ENCODE measurements at regions not wholly inside any gene's neighbourhood (a gene's known extent, or its start where the extent isn't known, plus 50 kb on each side); places are given as distances from the start of the nearest gene placed in this dataset.
"Not testable (repeated sequence)": the region's sequence is repeated elsewhere in the genome, so short reads cannot be mapped to it uniquely, and the experiment has no call there.

DNA sequence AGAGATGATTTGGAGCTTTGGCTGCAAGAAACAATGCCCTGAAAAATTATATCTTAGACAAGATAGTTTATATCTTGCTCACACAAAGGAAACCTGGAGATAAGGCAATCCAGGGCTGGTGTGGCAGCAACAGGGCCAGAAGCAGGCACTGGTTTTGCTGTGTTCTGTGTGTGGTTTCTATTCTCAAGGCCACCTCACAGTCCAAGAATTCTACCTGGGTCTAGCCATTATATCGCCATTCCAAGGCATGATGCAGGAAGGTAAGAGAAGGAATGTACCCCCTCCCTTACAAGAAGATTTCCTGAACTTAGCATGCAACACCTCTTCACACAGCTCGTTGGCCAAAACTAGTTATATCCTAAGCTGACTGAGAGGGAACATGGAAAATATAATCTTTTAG, 74.5 kb upstream of the MEGF10 start:
- DNase-seq (ENCODE audit: low spot score): no peak

GRCh38 chr5:127216898-127217675, 73.5 kb upstream of the MEGF10 start:
- no peak for DNase-seq (ENCODE audit: low spot score)

- DNase-seq (ENCODE audit: low spot score): not testable (repeated sequence)
Measured at GRCh38 chr5:127221936-127222335, 68.7 kb upstream of the MEGF10 start.

DNA sequence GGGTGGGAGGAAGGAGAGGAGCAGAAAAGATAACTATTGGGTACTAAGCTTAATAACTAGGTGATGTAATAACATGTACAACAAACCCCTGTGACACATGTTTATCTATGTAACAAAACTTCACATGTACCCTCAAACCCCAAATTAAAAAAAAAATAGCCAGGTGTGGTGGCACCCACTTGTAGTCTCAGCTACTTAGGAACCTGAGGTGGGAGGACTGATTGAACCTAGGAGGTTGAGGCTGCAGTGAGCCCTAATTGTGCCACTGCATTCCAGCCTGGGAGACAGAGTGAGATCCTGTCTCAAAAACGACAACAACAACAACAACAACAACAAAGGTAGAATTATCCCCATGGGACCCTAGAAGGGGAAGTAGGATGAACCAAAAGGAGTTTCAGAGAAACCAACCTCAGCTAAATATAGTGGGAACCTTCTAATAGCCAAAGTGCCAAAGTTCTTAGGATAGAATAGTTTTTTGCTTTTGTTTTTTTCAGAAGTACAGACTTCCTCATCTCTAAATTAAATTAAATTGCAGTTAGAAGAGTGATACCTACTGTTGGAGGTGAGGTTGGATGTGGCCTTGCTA, 67.9 kb upstream of the MEGF10 start:
- not testable (repeated sequence) for DNase-seq (ENCODE audit: low spot score)

- no peak for DNase-seq (ENCODE audit: low spot score)
Measured at GRCh38 chr5:127223256-127223974, 67.2 kb upstream of the MEGF10 start.

DNA sequence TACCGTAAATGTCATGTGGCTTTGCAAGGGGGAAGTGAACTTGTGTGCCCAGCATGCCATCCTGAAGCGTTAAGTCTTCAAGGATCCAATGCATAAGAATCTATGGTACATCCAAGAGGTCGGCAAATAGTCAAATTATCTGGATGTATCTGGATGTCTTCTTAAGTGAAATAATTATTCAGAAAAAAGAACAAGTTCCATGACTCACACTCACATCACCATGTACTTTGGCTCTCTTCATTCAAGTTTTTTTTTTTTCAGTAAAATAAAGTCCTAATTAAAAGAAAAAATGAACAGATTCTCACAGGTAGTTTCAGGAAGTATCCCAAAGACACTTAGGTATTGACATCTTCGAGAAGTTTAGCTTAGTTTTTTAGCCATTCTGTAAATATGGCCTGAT, 62.7 kb upstream of the MEGF10 start:
- no peak for DNase-seq (ENCODE audit: low spot score)

GRCh38 chr5:127228540-127229184, 61.9 kb upstream of the MEGF10 start:
- no peak for DNase-seq (ENCODE audit: low spot score)

DNA sequence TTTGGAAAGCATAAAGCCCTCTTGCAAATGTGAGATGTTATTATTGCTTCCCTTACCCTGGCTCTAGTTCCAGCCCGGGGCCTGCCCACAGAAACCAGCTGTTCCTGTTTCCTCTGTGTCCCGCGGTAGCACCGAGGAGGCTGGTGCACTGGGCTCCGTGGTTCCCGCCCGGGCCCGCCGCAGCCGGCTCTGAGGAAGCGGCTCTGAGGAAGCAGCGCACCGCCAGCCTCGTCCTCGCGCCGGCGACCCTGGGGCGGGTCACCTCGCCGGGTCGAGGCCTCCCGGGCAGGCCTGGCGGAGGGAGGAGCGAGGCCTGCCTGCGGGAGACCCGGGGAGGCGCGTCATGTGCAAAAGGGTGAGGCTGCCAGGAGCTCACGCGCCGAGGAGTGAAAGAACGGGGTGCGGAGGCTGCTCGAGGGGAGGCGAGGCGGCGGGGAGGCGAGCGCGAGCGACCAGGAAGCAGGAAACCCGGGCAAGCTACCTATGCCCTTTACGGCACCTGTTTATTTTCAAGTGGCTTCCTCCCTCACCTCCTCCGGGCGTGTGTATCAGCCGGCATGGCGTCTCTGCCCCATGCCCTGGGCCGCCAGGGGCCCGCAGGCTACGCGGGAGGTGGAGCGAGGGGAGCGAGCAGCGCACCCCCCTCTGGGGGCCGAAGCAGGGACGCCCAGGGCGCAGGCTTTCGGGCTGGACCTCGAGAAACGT, 61.3 kb upstream of the MEGF10 start:
- DNase-seq (ENCODE audit: low spot score): peak; percentile 66

DNA sequence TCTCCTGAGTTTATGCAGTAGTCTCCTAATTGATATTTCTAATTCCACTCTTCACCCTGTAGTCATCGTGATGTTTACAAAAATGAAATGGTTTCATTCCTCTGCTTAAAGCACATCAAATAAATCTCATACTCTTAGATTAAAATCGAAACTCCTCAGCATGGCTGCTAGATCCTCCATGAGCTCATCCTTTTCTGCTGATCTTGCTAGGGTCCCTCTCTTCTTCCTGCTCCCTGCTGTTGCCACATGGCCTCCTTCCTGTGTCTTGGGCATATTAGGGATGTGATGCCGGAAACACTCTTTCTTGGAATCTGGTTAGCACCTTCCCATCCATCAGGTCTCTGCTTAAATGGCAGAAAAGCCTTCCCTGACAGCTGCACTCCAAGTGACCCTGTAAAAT, 59.5 kb upstream of the MEGF10 start:
- no peak for DNase-seq (ENCODE audit: low spot score)

DNA sequence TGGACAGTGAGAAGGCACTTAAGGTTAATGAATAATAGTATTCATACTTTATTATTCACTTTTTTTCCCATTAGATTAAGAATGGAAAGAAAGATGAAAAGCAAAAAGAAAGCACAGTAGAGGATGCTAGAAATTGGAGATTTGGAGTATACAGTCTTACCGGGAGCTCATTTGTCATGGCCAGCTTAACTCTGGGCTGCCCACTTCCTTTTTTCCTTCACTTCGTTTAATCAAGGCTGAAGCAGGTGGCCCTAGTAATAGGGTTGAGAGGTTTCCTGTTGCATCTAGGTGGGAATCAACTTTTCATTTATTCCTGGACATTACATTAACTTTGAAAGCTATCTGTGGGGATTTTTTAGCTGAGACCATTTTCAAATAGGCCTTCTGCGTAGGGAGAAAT, 57.0 kb upstream of the MEGF10 start:
- DNase-seq (ENCODE audit: low spot score): no peak

DNA sequence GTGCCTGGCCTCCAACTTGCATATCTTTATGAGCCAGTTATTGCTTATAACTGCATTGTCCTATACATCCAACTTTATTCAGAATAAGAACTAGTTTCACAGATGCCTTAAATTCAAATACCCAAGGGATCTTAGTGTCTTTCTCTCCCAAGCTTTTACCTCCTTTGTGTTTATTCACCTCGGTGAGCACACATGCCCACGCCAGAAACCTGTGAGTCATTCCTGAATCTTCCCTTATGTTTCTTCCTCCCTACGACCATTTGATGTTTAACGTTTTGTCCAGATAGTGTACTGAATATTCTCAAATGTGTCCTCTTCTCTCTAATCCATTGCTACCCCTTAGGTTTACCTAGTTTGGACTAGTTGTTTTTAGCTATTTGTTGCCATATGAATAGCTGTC, 55.5 kb upstream of the MEGF10 start:
- no peak for DNase-seq (ENCODE audit: low spot score)

GRCh38 chr5:127236254-127236653, 54.3 kb upstream of the MEGF10 start:
- DNase-seq (ENCODE audit: low spot score): no peak

Measured in GM03348 (cell line).